ENCODE measurements at regions not wholly inside any gene's neighbourhood (a gene's known extent, or its start where the extent isn't known, plus 50 kb on each side); places are given as distances from the start of the nearest gene placed in this dataset.

DNA sequence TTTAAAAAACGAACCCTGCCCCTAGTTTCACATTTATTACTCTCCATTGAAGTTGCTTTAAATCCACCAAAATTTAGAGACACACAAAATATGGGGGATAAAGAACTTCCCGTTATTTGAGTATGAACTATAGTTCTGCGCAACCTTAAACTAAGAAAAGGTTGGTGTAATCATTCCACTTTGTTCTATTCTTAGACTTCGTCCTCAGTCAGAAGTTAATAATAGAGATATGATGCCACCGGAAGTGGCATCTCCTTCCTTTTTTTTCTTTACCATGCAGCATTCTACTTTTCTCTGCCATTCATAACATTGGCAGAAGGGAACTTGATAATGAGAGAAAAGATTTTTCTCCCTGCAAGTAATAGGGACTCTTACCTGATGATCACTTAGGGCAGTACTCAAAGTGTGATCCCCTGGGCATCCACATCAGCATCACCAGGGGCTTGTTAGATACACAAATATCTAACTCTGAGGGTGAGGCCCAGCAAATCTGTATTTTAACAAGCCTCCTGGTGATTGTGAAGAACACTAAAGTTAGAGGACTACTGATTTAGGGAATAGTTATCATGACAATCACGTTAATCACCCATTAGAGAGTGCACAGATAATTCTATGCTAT lies 147.7 kb upstream of the DTNA start:
- Histone ChIP-seq H3K4me2 (ENCODE audit: low read length) (no peak overlapping the region), H3K4me3 (ENCODE audit: low read depth, low read length) (no peak overlapping the region), H3K79me2 (no peaks in the 10 kb centered on the region), H3K9me3 (ENCODE audit: control insufficient read depth, low read length) (no peaks in the 10 kb centered on the region), H2AFZ (no peak overlapping the region), H3K27ac (no peak overlapping the region), H3K27me3 (ENCODE audit: control insufficient read depth, insufficient read depth, low read length) (no peaks in the 10 kb centered on the region), H3K36me3 (ENCODE audit: control insufficient read depth, insufficient read depth, low read length) (no peaks in the 10 kb centered on the region), H3K4me1 (no peaks in the 10 kb centered on the region), H3K9ac (no peak overlapping the region)
- TF ChIP-seq, protein P1, sequence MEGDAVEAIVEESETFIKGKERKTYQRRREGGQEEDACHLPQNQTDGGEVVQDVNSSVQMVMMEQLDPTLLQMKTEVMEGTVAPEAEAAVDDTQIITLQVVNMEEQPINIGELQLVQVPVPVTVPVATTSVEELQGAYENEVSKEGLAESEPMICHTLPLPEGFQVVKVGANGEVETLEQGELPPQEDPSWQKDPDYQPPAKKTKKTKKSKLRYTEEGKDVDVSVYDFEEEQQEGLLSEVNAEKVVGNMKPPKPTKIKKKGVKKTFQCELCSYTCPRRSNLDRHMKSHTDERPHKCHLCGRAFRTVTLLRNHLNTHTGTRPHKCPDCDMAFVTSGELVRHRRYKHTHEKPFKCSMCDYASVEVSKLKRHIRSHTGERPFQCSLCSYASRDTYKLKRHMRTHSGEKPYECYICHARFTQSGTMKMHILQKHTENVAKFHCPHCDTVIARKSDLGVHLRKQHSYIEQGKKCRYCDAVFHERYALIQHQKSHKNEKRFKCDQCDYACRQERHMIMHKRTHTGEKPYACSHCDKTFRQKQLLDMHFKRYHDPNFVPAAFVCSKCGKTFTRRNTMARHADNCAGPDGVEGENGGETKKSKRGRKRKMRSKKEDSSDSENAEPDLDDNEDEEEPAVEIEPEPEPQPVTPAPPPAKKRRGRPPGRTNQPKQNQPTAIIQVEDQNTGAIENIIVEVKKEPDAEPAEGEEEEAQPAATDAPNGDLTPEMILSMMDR (IDR thresholded peaks at IDR 0.05) = no peak

DNA sequence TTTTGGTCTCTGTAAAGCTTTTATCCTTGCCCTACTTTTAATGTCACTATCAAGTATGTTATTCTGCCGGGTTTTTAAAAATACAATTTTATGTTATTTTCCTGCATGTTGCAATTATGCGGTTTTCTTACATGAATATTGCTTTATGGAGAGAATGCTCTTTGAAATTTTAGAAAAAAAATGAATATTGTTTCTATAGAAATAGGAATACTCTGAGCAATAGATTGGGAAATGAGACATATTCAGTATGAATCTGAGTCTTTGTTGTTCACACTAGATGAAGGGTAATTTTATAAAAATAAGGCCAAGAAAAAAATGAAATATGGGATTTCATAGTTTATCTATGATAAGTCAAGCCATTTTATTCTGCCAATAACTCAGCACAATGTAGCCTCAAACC lies 142.2 kb upstream of the DTNA start:
- H3K27ac ChIP-seq = no peak overlapping the region
- no peak overlapping the region for H3K4me2 ChIP-seq (ENCODE audit: low read length)
- no peak overlapping the region for H3K9ac ChIP-seq
- H3K27me3 ChIP-seq (ENCODE audit: control insufficient read depth, insufficient read depth, low read length) = no peaks in the 10 kb centered on the region
- H3K36me3 ChIP-seq (ENCODE audit: control insufficient read depth, insufficient read depth, low read length) = no peaks in the 10 kb centered on the region
- H3K79me2 ChIP-seq = no peaks in the 10 kb centered on the region
- no peaks in the 10 kb centered on the region for H3K9me3 ChIP-seq (ENCODE audit: control insufficient read depth, low read length)
- H3K4me3 ChIP-seq (ENCODE audit: low read depth, low read length) = no peak overlapping the region
- TF ChIP-seq, protein P1 (IDR thresholded peaks at IDR 0.05) = no peak
- no peaks in the 10 kb centered on the region for H3K4me1 ChIP-seq
- no peak overlapping the region for H2AFZ ChIP-seq

DNA sequence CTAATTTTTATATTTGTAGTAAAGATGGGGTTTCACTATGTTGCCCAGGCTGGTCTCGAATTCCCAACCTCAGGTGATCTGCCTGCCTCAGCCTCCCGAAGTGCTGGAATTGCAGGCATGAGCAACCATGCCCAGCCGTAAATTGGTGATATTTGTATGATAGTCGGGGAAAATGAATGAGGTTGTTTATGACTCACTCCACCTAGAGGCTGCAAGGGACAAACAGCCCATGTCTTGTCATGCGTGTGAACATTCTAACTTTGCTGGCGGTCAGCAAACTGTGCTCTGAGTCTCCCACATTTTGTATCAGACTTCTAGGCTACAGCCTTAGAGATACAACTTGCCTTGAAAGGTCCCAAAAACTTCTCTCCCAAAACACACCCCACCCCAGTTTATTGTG lies 133.5 kb upstream of the DTNA start:
- Histone ChIP-seq H3K4me2 (ENCODE audit: low read length) (no peak overlapping the region), H3K9me3 (ENCODE audit: control insufficient read depth, low read length) (no peaks in the 10 kb centered on the region), H3K4me3 (ENCODE audit: low read depth, low read length) (no peak overlapping the region), H3K4me1 (no peaks in the 10 kb centered on the region), H3K36me3 (ENCODE audit: control insufficient read depth, insufficient read depth, low read length) (no peaks in the 10 kb centered on the region), H3K9ac (no peak overlapping the region), H3K79me2 (no peaks in the 10 kb centered on the region), H2AFZ (no peak overlapping the region), H3K27me3 (ENCODE audit: control insufficient read depth, insufficient read depth, low read length) (no peaks in the 10 kb centered on the region), H3K27ac (no peak overlapping the region)
- TF ChIP-seq, protein P1 (IDR thresholded peaks at IDR 0.05) = no peak

DNA sequence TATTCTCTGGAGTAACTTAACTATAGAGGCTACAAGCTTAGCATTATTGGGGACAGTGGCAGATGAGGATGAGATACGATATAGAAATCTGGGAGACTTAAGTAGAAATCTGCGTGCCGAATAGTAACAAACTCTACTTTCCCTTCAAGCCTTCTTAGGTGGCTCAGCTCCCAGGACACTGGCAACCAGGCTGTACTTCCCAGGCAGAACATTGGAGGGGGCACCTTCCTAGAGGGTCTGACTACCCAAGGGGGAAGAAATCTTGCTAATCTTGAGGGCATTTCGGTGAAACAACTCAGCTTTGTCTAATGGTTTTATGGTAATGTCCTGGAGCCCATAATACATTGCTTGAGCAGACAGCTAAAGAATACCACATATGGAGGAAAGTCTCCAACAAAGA lies 126.2 kb upstream of the DTNA start:
- Histone ChIP-seq H2AFZ (no peak overlapping the region), H3K9me3 (ENCODE audit: control insufficient read depth, low read length) (no peaks in the 10 kb centered on the region), H3K4me3 (ENCODE audit: low read depth, low read length) (no peak overlapping the region), H3K27ac (no peak overlapping the region), H3K27me3 (ENCODE audit: control insufficient read depth, insufficient read depth, low read length) (no peaks in the 10 kb centered on the region), H3K4me1 (no peaks in the 10 kb centered on the region), H3K36me3 (ENCODE audit: control insufficient read depth, insufficient read depth, low read length) (no peaks in the 10 kb centered on the region), H3K9ac (no peak overlapping the region), H3K4me2 (ENCODE audit: low read length) (no peak overlapping the region), H3K79me2 (no peaks in the 10 kb centered on the region)
- TF ChIP-seq, protein P1 (IDR thresholded peaks at IDR 0.05) = no peak

DNA sequence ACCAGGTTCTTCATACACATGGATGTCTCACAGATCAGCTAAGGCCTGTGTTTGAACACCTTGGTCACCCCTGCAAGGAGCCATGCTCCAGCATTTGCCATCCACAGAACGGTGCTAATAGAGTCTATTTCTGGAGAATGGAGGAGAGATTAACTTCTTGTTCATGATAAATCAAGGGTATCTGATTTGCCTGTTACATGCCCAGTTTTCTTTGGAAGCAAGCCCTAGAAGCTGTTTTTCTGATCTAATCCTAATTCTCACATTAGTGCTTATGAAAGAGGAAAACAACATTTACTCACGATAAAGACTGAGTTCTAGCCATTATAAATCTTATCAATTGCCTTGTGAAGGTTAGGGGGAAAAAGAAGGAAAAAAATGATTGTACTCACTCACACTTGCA lies 119.6 kb upstream of the DTNA start:
- Histone ChIP-seq H3K36me3 (ENCODE audit: control insufficient read depth, insufficient read depth, low read length) (no peaks in the 10 kb centered on the region), H3K27me3 (ENCODE audit: control insufficient read depth, insufficient read depth, low read length) (no peaks in the 10 kb centered on the region), H3K27ac (no peak overlapping the region), H3K9me3 (ENCODE audit: control insufficient read depth, low read length) (no peaks in the 10 kb centered on the region), H3K4me2 (ENCODE audit: low read length) (no peak overlapping the region), H3K4me3 (ENCODE audit: low read depth, low read length) (no peak overlapping the region), H3K9ac (no peak overlapping the region), H2AFZ (no peak overlapping the region), H3K79me2 (no peaks in the 10 kb centered on the region), H3K4me1 (no peaks in the 10 kb centered on the region)
- TF ChIP-seq, protein P1 (IDR thresholded peaks at IDR 0.05) = no peak

Measured in parathyroid adenoma (tissue), 2 donors.